SU-DHL-6 (cell line): ENCODE measurements at regions not wholly inside any gene's neighbourhood (a gene's known extent, or its start where the extent isn't known, plus 50 kb on each side); places are given as distances from the start of the nearest gene placed in this dataset.
A peak's percentile ranks its signal among the peaks of the same experiment; 100 is the strongest.

ENCODE experiments used
- H2AFZ ChIP-seq: fragments of 200-600 bp; sonication (generic); 2 replicates; pipeline ENCODE4 v1.6.1; 2014; ENCODE audit warnings: low read depth, mild to moderate bottlenecking, moderate library complexity, mixed read lengths, antibody characterized with exemption, low read length; ENCODE audit not compliant: severe bottlenecking
- H3F3A ChIP-seq: fragments of 200-600 bp; shearing (Covaris generic); 2 replicates; pipeline ENCODE4 v1.6.0; 2016; ENCODE audit warnings: antibody characterized with exemption, mild to moderate bottlenecking; ENCODE audit not compliant: insufficient read depth
- H3K27ac ChIP-seq: fragments of 200-600 bp; sonication (generic); 2 replicates; pipeline ENCODE4 v1.5.1; 2016; ENCODE audit warnings: low read depth, mild to moderate bottlenecking, low read length, moderate library complexity, mixed read lengths
- H3K27me3 ChIP-seq: fragments of 200-600 bp; sonication (generic), shearing (Covaris generic); 2 replicates; pipeline ENCODE4 v1.6.0; 2014; ENCODE audit warnings: mild to moderate bottlenecking, low read length
- H3K36me3 ChIP-seq: fragments of 200-600 bp; sonication (generic); 2 replicates; pipeline ENCODE4 v1.6.1; 2014; ENCODE audit warnings: mild to moderate bottlenecking, low read length, mixed read lengths
- H3K4me2 ChIP-seq: fragments of 300-600, 200-600 bp; shearing (Covaris generic), sonication (generic); 2 replicates; pipeline ENCODE4 v1.6.0; 2014; ENCODE audit warnings: low read length, low read depth, mild to moderate bottlenecking; ENCODE audit not compliant: poor library complexity, severe bottlenecking
- H3K4me3 ChIP-seq: fragments of 200-600 bp; sonication (generic); 2 replicates; pipeline ENCODE4 v1.5.1; 2014; ENCODE audit warnings: antibody characterized with exemption, low read length, mild to moderate bottlenecking, mixed read lengths; ENCODE audit not compliant: insufficient read depth, poor library complexity, severe bottlenecking
- H3K79me2 ChIP-seq: fragments of 200-600 bp; sonication (generic); 2 replicates; pipeline ENCODE4 v1.6.1; 2014; ENCODE audit warnings: mild to moderate bottlenecking, low read length, moderate library complexity; ENCODE audit not compliant: insufficient read depth
- H3K9ac ChIP-seq: fragments of 200-600 bp; sonication (generic); 2 replicates; pipeline ENCODE4 v1.7.0; 2014; ENCODE audit warnings: mild to moderate bottlenecking, low read length
- H3K9me2 ChIP-seq: fragments of 200-600 bp; sonication (generic); replicated peaks from 2 replicates; pipeline ENCODE4 v1.6.1; 2014; ENCODE audit warnings: low read length; ENCODE audit not compliant: insufficient read depth
- H3K9me3 ChIP-seq: fragments of 200-600 bp; sonication (generic); 2 replicates; pipeline ENCODE4 v1.6.1; 2014; ENCODE audit warnings: low read length, mixed read lengths; ENCODE audit not compliant: insufficient read depth
- H4K20me1 ChIP-seq: fragments of 200-600 bp; sonication (generic); 2 replicates; pipeline ENCODE4 v1.6.1; 2014; ENCODE audit warnings: low read depth, mild to moderate bottlenecking, antibody characterized with exemption, low read length, moderate library complexity, mixed read lengths
- EZH2phosphoT487 ChIP-seq: fragments of 200-600 bp; sonication (generic), shearing (Covaris generic); conservative IDR thresholded peaks from 2 replicates; pipeline ENCODE4 v1.6.1; 2018; ENCODE audit warnings: mild to moderate bottlenecking, antibody characterized with exemption, low read length, moderate library complexity, mixed read lengths
- TF ChIP-seq, protein P1 (sequence below): fragments of 200-600 bp; sonication (generic); IDR thresholded peaks from one replicate; pipeline ENCODE4 v1.5.1; 2017; ENCODE audit warnings: antibody characterized with exemption, mild to moderate bottlenecking, low read length, moderate library complexity; ENCODE audit not compliant: insufficient read depth, poor library complexity, severe bottlenecking

DNA sequence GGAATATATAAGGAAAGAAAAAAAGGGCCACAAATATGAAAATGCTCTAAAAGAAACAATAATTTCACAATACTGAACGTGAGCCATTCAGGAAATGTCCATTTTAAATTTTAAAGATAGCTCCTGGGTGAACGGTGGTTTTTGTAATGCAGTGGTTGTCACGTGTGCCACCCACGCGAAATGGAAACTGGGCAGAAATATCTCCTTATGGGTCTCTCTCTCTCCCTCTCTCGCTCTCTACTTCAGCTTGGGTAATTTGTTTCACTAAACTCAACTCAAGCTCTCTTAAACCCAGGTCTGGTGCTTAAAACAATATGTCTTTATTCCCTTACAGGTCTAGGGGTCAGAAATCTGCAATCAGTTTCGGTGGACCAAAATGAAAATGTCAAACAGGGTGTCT is 150.8 kb downstream of the OR2B2 start:
- Histone ChIP-seq H3K79me2 (no peaks in the 10 kb centered on the region), H4K20me1 (no peaks in the 10 kb centered on the region), H3K9me3 (no peaks in the 10 kb centered on the region), H3K9ac (no peak overlapping the region), H3K4me2 (no peak overlapping the region), H3K4me3 (no peak overlapping the region), H3K27me3 (no peaks in the 10 kb centered on the region), H3F3A (no peaks in the 10 kb centered on the region), H2AFZ (peak overlapping the region; percentile 6), H3K36me3 (no peaks in the 10 kb centered on the region), H3K9me2 (no peaks in the 10 kb centered on the region), H3K27ac (no peak overlapping the region)
- TF ChIP-seq EZH2phosphoT487, result no peak
- TF ChIP-seq, protein P1, sequence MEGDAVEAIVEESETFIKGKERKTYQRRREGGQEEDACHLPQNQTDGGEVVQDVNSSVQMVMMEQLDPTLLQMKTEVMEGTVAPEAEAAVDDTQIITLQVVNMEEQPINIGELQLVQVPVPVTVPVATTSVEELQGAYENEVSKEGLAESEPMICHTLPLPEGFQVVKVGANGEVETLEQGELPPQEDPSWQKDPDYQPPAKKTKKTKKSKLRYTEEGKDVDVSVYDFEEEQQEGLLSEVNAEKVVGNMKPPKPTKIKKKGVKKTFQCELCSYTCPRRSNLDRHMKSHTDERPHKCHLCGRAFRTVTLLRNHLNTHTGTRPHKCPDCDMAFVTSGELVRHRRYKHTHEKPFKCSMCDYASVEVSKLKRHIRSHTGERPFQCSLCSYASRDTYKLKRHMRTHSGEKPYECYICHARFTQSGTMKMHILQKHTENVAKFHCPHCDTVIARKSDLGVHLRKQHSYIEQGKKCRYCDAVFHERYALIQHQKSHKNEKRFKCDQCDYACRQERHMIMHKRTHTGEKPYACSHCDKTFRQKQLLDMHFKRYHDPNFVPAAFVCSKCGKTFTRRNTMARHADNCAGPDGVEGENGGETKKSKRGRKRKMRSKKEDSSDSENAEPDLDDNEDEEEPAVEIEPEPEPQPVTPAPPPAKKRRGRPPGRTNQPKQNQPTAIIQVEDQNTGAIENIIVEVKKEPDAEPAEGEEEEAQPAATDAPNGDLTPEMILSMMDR, result no peak

GRCh38 chr6:27760464-27760863 is 151.7 kb downstream of the OR2B2 start:
- no peaks in the 10 kb centered on the region for H3K36me3 ChIP-seq
- no peaks in the 10 kb centered on the region for H3K9me2 ChIP-seq
- no peaks in the 10 kb centered on the region for H3K9me3 ChIP-seq
- no peak overlapping the region for H3K27ac ChIP-seq
- H3K4me2 ChIP-seq, result no peak overlapping the region
- TF ChIP-seq EZH2phosphoT487, result no peak
- TF ChIP-seq, protein P1, result no peak
- no peak overlapping the region for H3K9ac ChIP-seq
- no peaks in the 10 kb centered on the region for H3F3A ChIP-seq
- H3K4me3 ChIP-seq, result no peak overlapping the region
- no peak overlapping the region for H2AFZ ChIP-seq
- H3K79me2 ChIP-seq, result no peaks in the 10 kb centered on the region
- H4K20me1 ChIP-seq, result no peaks in the 10 kb centered on the region
- H3K27me3 ChIP-seq, result no peaks in the 10 kb centered on the region

DNA sequence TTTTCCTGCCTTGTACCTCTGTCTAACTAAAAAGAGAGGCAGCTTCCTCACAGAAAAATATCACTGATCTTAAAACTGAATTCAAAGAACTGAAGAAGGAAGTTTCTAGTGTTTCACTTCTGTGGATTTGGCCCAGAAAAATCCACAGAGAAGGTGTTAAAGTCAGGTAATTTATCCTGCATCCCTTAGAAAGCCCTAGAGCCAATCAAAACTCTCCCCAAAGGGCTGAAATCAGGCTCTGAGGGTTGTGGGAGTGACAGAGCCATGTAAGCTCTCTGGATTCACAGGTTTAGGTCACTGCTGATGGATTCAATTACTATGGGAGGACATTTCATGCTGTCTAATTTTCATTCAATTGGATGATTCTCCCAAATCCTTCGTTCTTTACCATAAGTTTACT is 152.3 kb downstream of the OR2B2 start:
- no peak overlapping the region for H3K4me3 ChIP-seq
- no peak for TF ChIP-seq EZH2phosphoT487
- TF ChIP-seq, protein P1, result no peak
- peaks cover 4% of the 10 kb centered on the region; the same call in 1 of the 2 replicates for H3F3A ChIP-seq
- no peaks in the 10 kb centered on the region for H3K27me3 ChIP-seq
- H2AFZ ChIP-seq, result no peak overlapping the region
- no peaks in the 10 kb centered on the region for H3K9me3 ChIP-seq
- no peak overlapping the region for H3K27ac ChIP-seq
- H3K4me2 ChIP-seq, result no peak overlapping the region
- no peak overlapping the region for H3K9ac ChIP-seq
- no peaks in the 10 kb centered on the region for H3K36me3 ChIP-seq
- H4K20me1 ChIP-seq, result no peaks in the 10 kb centered on the region
- no peaks in the 10 kb centered on the region for H3K79me2 ChIP-seq
- H3K9me2 ChIP-seq, result no peaks in the 10 kb centered on the region
